ENCODE measurements at regions not wholly inside any gene's neighbourhood (a gene's known extent, or its start where the extent isn't known, plus 50 kb on each side); places are given as distances from the start of the nearest gene placed in this dataset.

GRCh38 chr12:126708492-126708896 lies 1558.5 kb upstream of the TMEM132C start:
- no peak for TF ChIP-seq CTCF (IDR thresholded peaks at IDR 0.05)
- no peak for TF ChIP-seq POLR2A (IDR thresholded peaks at IDR 0.05)

All from prostate gland (tissue), 2 donors.